GM23338 (cell line): ENCODE measurements at regions not wholly inside any gene's neighbourhood (a gene's known extent, or its start where the extent isn't known, plus 50 kb on each side); places are given as distances from the start of the nearest gene placed in this dataset.
A peak's percentile ranks its signal among the peaks of the same experiment; 100 is the strongest.

ENCODE experiments used
- ATAC-seq: fragments of 200-7000 bp; cut with Tn5 transposase; 3 replicates; pipeline ENCODE4 v1.9.1; 2020
- DNase-seq: peaks from one replicate; pipeline ENCODE4 v3.0.0-alpha.2; 2015; ENCODE audit warnings: low spot score
- H2AFZ ChIP-seq: fragments of 200-600 bp; sonication (generic); 2 replicates; pipeline ENCODE4 v1.8.0; 2016; ENCODE audit warnings: antibody characterized with exemption, mild to moderate bottlenecking, moderate library complexity
- H3F3A ChIP-seq: fragments of 200-600 bp; sonication (generic); replicated peaks from 2 replicates; pipeline ENCODE4 v1.8.0; 2017; ENCODE audit warnings: antibody characterized with exemption, mixed run types, low read depth
- H3K27ac ChIP-seq: fragments of 200-600 bp; sonication (generic); 2 replicates; pipeline ENCODE4 v1.6.1; 2016; ENCODE audit warnings: low read depth
- H3K27me3 ChIP-seq: fragments of 200-600 bp; sonication (generic); 2 replicates; pipeline ENCODE4 v1.8.0; 2016; ENCODE audit warnings: mild to moderate bottlenecking, mixed run types, moderate library complexity; ENCODE audit not compliant: insufficient read depth
- H3K36me3 ChIP-seq: fragments of 200-600 bp; sonication (generic); 2 replicates; pipeline ENCODE4 v1.8.0; 2016; ENCODE audit warnings: mild to moderate bottlenecking; ENCODE audit not compliant: insufficient read depth
- H3K4me1 ChIP-seq: fragments of 200-600 bp; sonication (generic); 2 replicates; pipeline ENCODE4 v1.8.0; 2016; ENCODE audit warnings: mild to moderate bottlenecking, moderate library complexity; ENCODE audit not compliant: insufficient read depth
- H3K4me2 ChIP-seq: fragments of 200-600 bp; sonication (generic); 2 replicates; pipeline ENCODE4 v1.7.1; 2017; ENCODE audit warnings: mixed run types
- H3K4me3 ChIP-seq: fragments of 200-600 bp; sonication (generic); 2 replicates; pipeline ENCODE4 v1.6.1; 2016; ENCODE audit warnings: mixed run types
- H3K79me2 ChIP-seq: fragments of 200-600 bp; sonication (generic); replicated peaks from 2 replicates; pipeline ENCODE4 v1.8.0; 2017; ENCODE audit warnings: mild to moderate bottlenecking; ENCODE audit not compliant: insufficient read depth
- H3K9me2 ChIP-seq: fragments of 200-600 bp; sonication (generic); 2 replicates; pipeline ENCODE4 v1.8.0; 2017; ENCODE audit not compliant: insufficient read depth
- H4K20me1 ChIP-seq: fragments of 200-600 bp; sonication (generic); replicated peaks from 2 replicates; pipeline ENCODE4 v1.8.0; 2017; ENCODE audit warnings: mild to moderate bottlenecking; ENCODE audit not compliant: insufficient read depth
- H3K27ac Mint-ChIP-seq: 2 replicates; pipeline ENCODE4 v1.8.0; 2020; ENCODE audit warnings: inconsistent platforms, mild to moderate bottlenecking, moderate library complexity, mixed read lengths
- H3K27me3 Mint-ChIP-seq: 3 replicates; pipeline ENCODE4 v1.8.0; 2022; ENCODE audit warnings: low read depth, mild to moderate bottlenecking, moderate library complexity, mixed read lengths, inconsistent platforms; ENCODE audit not compliant: insufficient read depth, poor library complexity
- H3K36me3 Mint-ChIP-seq: 3 replicates; pipeline ENCODE4 v1.8.0; 2021; ENCODE audit warnings: low read depth, mild to moderate bottlenecking, inconsistent platforms, moderate library complexity, mixed read lengths
- H3K4me1 Mint-ChIP-seq: 3 replicates; pipeline ENCODE4 v1.8.0; 2020; ENCODE audit warnings: mild to moderate bottlenecking, inconsistent platforms, mixed read lengths
- H3K4me3 Mint-ChIP-seq: 3 replicates; pipeline ENCODE4 v1.8.0; 2021; ENCODE audit warnings: moderate library complexity, mild to moderate bottlenecking, inconsistent platforms, mixed read lengths
- H3K9me3 Mint-ChIP-seq: 3 replicates; pipeline ENCODE4 v1.8.0; 2020; ENCODE audit warnings: moderate library complexity, mild to moderate bottlenecking, inconsistent platforms, mixed read lengths
- CREB1 ChIP-seq: fragments of 250-450 bp; sonication (Bioruptor Pico); IDR thresholded peaks from 2 replicates; pipeline ENCODE4 v1.5.0; 2020; ENCODE audit warnings: low read depth, mild to moderate bottlenecking, moderate library complexity
- CTCF ChIP-seq, 2 experiments: fragments of 200-600 bp in 1 of 2; sonication (generic) in 1 of 2; conservative IDR thresholded peaks; 2 replicates each; pipeline versions ENCODE4 v1.5.1 to v1.6.1; 2016 to 2017; ENCODE audit warnings: antibody characterized with exemption in 2 of 2, low read depth in 2 of 2, mild to moderate bottlenecking in 2 of 2, moderate library complexity in 1 of 2
- ETS1 ChIP-seq: IDR thresholded peaks from 2 replicates; pipeline ENCODE4 v1.6.1; 2016; ENCODE audit warnings: antibody characterized with exemption
- EZH2 ChIP-seq: fragments of 200-600 bp; sonication (generic); IDR thresholded peaks from one replicate; pipeline ENCODE4 v1.8.0; 2017; ENCODE audit warnings: antibody characterized with exemption, mild to moderate bottlenecking, low read depth; ENCODE audit not compliant: unreplicated experiment
- EZH2phosphoT487 ChIP-seq: fragments of 200-600 bp; sonication (generic); IDR thresholded peaks from one replicate; pipeline ENCODE4 v1.8.1; 2018; ENCODE audit warnings: antibody characterized with exemption; ENCODE audit not compliant: unreplicated experiment
- JUNB ChIP-seq: IDR thresholded peaks from one replicate; pipeline ENCODE4 v1.6.1; 2016; ENCODE audit warnings: antibody characterized with exemption; ENCODE audit not compliant: unreplicated experiment
- NANOG ChIP-seq: IDR thresholded peaks from 2 replicates; pipeline ENCODE4 v1.6.1; 2016; ENCODE audit warnings: antibody characterized with exemption, borderline replicate concordance
- POLR2AphosphoS5 ChIP-seq: IDR thresholded peaks from 2 replicates; pipeline ENCODE4 v1.6.1; 2016; ENCODE audit warnings: antibody characterized with exemption, low read depth
- REST ChIP-seq: IDR thresholded peaks from one replicate; pipeline ENCODE4 v1.6.1; 2018; ENCODE audit warnings: antibody characterized with exemption; ENCODE audit not compliant: unreplicated experiment
- STAT1 ChIP-seq: IDR thresholded peaks from one replicate; pipeline ENCODE4 v1.6.1; 2016; ENCODE audit warnings: antibody characterized with exemption; ENCODE audit not compliant: unreplicated experiment
- ZNF114 ChIP-seq: fragments of 250-450 bp; sonication (Bioruptor Pico); IDR thresholded peaks from 2 replicates; pipeline ENCODE4 v1.5.0; 2020; ENCODE audit warnings: mild to moderate bottlenecking, moderate library complexity
- ZNF331 ChIP-seq: fragments of 250-450 bp; sonication (Bioruptor Pico); IDR thresholded peaks from 2 replicates; pipeline ENCODE4 v1.5.0; 2020; ENCODE audit warnings: low read depth, mild to moderate bottlenecking, moderate library complexity
- ZNF462 ChIP-seq: fragments of 250-450 bp; sonication (Bioruptor Pico); IDR thresholded peaks from 2 replicates; pipeline ENCODE4 v1.5.0; 2020; ENCODE audit warnings: mild to moderate bottlenecking, moderate library complexity

GRCh38 chr14:101624536-101624935 is 63.2 kb downstream of the DIO3 start:
- DNase-seq = no peak
- no peaks in the 10 kb centered on the region for H3F3A ChIP-seq
- H3K79me2 ChIP-seq = no peaks in the 10 kb centered on the region
- no peak for ATAC-seq
- no peak overlapping the region for H3K4me3 ChIP-seq
- Mint-ChIP-seq H3K27ac (no peak overlapping the region), H3K9me3 (no peaks in the 10 kb centered on the region; the same call in 2 of the 3 replicates), H3K4me1 (peaks cover 17% of the 10 kb centered on the region), H3K27me3 (peaks cover 23% of the 10 kb centered on the region), H3K4me3 (no peak overlapping the region), H3K36me3 (no peaks in the 10 kb centered on the region; the same call in 2 of the 3 replicates)
- no peaks in the 10 kb centered on the region for H3K9me2 ChIP-seq
- H3K27ac ChIP-seq = no peak overlapping the region
- peaks cover 13% of the 10 kb centered on the region; the same call in 1 of the 2 replicates for H3K27me3 ChIP-seq
- H3K4me2 ChIP-seq = no peak overlapping the region
- no peaks in the 10 kb centered on the region for H4K20me1 ChIP-seq
- TF ChIP-seq JUNB (no peak), ZNF331 (no peak), CREB1 (no peak), NANOG (no peak), ZNF462 (CRISPR knock-in tag) (no peak), POLR2AphosphoS5 (no peak), EZH2 (no peak), ETS1 (no peak), EZH2phosphoT487 (no peak), ZNF114 (CRISPR knock-in tag) (no peak), REST (no peak), CTCF (conservative IDR thresholded peaks at IDR 0.05; ENCODE audit: low read depth in 2 of 2) (no peak), STAT1 (no peak)
- H3K36me3 ChIP-seq = no peaks in the 10 kb centered on the region
- peaks cover 2% of the 10 kb centered on the region; the same call in 1 of the 2 replicates for H3K4me1 ChIP-seq
- H2AFZ ChIP-seq = peak overlapping the region; percentile 95
